ENCODE measurements at regions not wholly inside any gene's neighbourhood (a gene's known extent, or its start where the extent isn't known, plus 50 kb on each side); places are given as distances from the start of the nearest gene placed in this dataset.

- Histone ChIP-seq H3K36me3 (no peaks in the 10 kb centered on the region), H3K27ac (no peak overlapping the region), H3K9me3 (peaks cover 0 to 25% (median 0%) of the 10 kb centered on the region in 3 donors), H3K27me3 (peaks cover 8% of the 10 kb centered on the region), H3K4me3 (no peak overlapping the region), H3K4me1 (no peaks in the 10 kb centered on the region)
- WGBS, 2 donors (ENCODE audit: low coverage in 1 of 2): 73 to 79% methylated on average over 5 of the region's 5 CpGs
- TF ChIP-seq CTCF (IDR thresholded peaks at IDR 0.05): no peak
- TF ChIP-seq POLR2A (IDR thresholded peaks at IDR 0.05): no peak
- no peak for TF ChIP-seq POLR2AphosphoS5 (IDR thresholded peaks at IDR 0.05)
- no peak for TF ChIP-seq EP300 (IDR thresholded peaks at IDR 0.05)
- no peak for ATAC-seq
These were observed 69.2 kb upstream of the TMC3 start for GRCh38 chr15:81443040-81443820.

GRCh38 chr15:81442454-81442853, 68.4 kb upstream of the TMC3 start:
- H3K9me3 ChIP-seq: peaks cover 0 to 25% (median 0%) of the 10 kb centered on the region in 3 donors
- H3K27me3 ChIP-seq: peaks cover 8% of the 10 kb centered on the region
- no peaks in the 10 kb centered on the region for H3K4me1 ChIP-seq
- WGBS, 2 donors (ENCODE audit: low coverage in 1 of 2): 79 to 86% methylated on average over 1 of the region's 1 CpG
- H3K36me3 ChIP-seq: no peaks in the 10 kb centered on the region
- no peak overlapping the region for H3K4me3 ChIP-seq
- H3K27ac ChIP-seq: no peak overlapping the region
- TF ChIP-seq POLR2AphosphoS5 (IDR thresholded peaks at IDR 0.05): no peak
- no peak for TF ChIP-seq POLR2A (IDR thresholded peaks at IDR 0.05)
- TF ChIP-seq CTCF (IDR thresholded peaks at IDR 0.05): no peak
- no peak for TF ChIP-seq EP300 (IDR thresholded peaks at IDR 0.05)
- ATAC-seq: no peak

GRCh38 chr15:81434851-81435250, 60.8 kb upstream of the TMC3 start:
- Histone ChIP-seq H3K27ac (no peak overlapping the region), H3K36me3 (no peaks in the 10 kb centered on the region), H3K27me3 (no peaks in the 10 kb centered on the region), H3K4me1 (no peaks in the 10 kb centered on the region), H3K9me3 (peaks cover 0 to 14% (median 0%) of the 10 kb centered on the region in 3 donors), H3K4me3 (no peak overlapping the region)
- no peak for TF ChIP-seq EP300 (IDR thresholded peaks at IDR 0.05)
- no peak for TF ChIP-seq POLR2A (IDR thresholded peaks at IDR 0.05)
- TF ChIP-seq CTCF (IDR thresholded peaks at IDR 0.05): no peak
- TF ChIP-seq POLR2AphosphoS5 (IDR thresholded peaks at IDR 0.05): no peak
- ATAC-seq: no peak

GRCh38 chr15:81433462-81433861, 59.4 kb upstream of the TMC3 start:
- Histone ChIP-seq H3K4me3 (no peak overlapping the region), H3K9me3 (peaks cover 0 to 15% (median 0%) of the 10 kb centered on the region in 3 donors), H3K36me3 (no peaks in the 10 kb centered on the region), H3K27me3 (no peaks in the 10 kb centered on the region), H3K4me1 (no peaks in the 10 kb centered on the region), H3K27ac (no peak overlapping the region)
- ATAC-seq: no peak
- TF ChIP-seq EP300 (IDR thresholded peaks at IDR 0.05) (no peak), CTCF (IDR thresholded peaks at IDR 0.05) (no peak), POLR2AphosphoS5 (IDR thresholded peaks at IDR 0.05) (no peak), POLR2A (IDR thresholded peaks at IDR 0.05) (no peak)
- 55 to 68% methylated on average over 2 to 3 of the region's 3 CpGs for WGBS, 2 donors (ENCODE audit: low coverage in 1 of 2)

- H3K36me3 ChIP-seq: no peaks in the 10 kb centered on the region
- H3K4me3 ChIP-seq: no peak overlapping the region
- no peak for ATAC-seq
- no peaks in the 10 kb centered on the region for H3K27me3 ChIP-seq
- H3K27ac ChIP-seq: no peak overlapping the region
- WGBS, 2 donors (ENCODE audit: low coverage in 1 of 2): 59 to 79% methylated on average over 2 of the region's 2 CpGs
- H3K9me3 ChIP-seq: peaks cover 0 to 15% (median 0%) of the 10 kb centered on the region in 3 donors
- TF ChIP-seq POLR2A (IDR thresholded peaks at IDR 0.05) (no peak), EP300 (IDR thresholded peaks at IDR 0.05) (no peak), CTCF (IDR thresholded peaks at IDR 0.05) (no peak), POLR2AphosphoS5 (IDR thresholded peaks at IDR 0.05) (no peak)
- H3K4me1 ChIP-seq: no peaks in the 10 kb centered on the region
These were observed 58.2 kb upstream of the TMC3 start for GRCh38 chr15:81432179-81432578.

Data from gastroesophageal sphincter (tissue), 4 donors.